Gastrocnemius medialis (tissue), 4 donors: ENCODE measurements at regions not wholly inside any gene's neighbourhood (a gene's known extent, or its start where the extent isn't known, plus 50 kb on each side); places are given as distances from the start of the nearest gene placed in this dataset.

Experiments used
- CTCF ChIP-seq, 5 experiments: fragments of 450-650 bp in 3 of 5; fragments of 200-600 bp in 2 of 5; sonication (generic) in 2 of 5; IDR thresholded peaks in 4 of 5; conservative IDR thresholded peaks in 1 of 5; 1 replicate in 4 of 5; 2 replicates in 1 of 5; pipeline ENCODE4 v1.5.1; 2016 to 2019; ENCODE audit warnings: antibody characterized with exemption in 5 of 5, mild to moderate bottlenecking in 3 of 5, moderate library complexity in 3 of 5
- POLR2A ChIP-seq, 2 donors: fragments of 450-650 bp; IDR thresholded peaks; one replicate each; pipeline ENCODE4 v1.6.1; 2017; ENCODE audit warnings: antibody characterized with exemption in 2 of 2, mild to moderate bottlenecking in 2 of 2, moderate library complexity in 2 of 2

- no peak for TF ChIP-seq CTCF (IDR thresholded peaks at IDR 0.05 in 4 of 5, conservative IDR thresholded peaks at IDR 0.05 in 1 of 5)
- no peak for TF ChIP-seq POLR2A (IDR thresholded peaks at IDR 0.05)
These were observed 1276.3 kb downstream of the SLITRK1 start for GRCh38 chr13:82606008-82606407.
